H1 (cell line): ENCODE measurements at regions not wholly inside any gene's neighbourhood (a gene's known extent, or its start where the extent isn't known, plus 50 kb on each side); places are given as distances from the start of the nearest gene placed in this dataset.

Experiments used
- GTF2F1 ChIP-seq: IDR thresholded peaks from 2 replicates; pipeline ENCODE4 v1.6.1; 2012; ENCODE audit warnings: low read depth, low read length, improper control_type of control experiment, borderline replicate concordance
- HDAC6 ChIP-seq: IDR thresholded peaks from one replicate; pipeline ENCODE4 v1.7.1; 2012; ENCODE audit warnings: low read depth, mild to moderate bottlenecking, inconsistent platforms, low read length, moderate library complexity
- MAX ChIP-seq: IDR thresholded peaks from 2 replicates; pipeline ENCODE4 v1.6.1; 2012; ENCODE audit warnings: inconsistent platforms
- RBBP5 ChIP-seq: IDR thresholded peaks from 2 replicates; pipeline ENCODE4 v1.7.1; 2012; ENCODE audit warnings: low read depth, mild to moderate bottlenecking, inconsistent platforms, low read length, moderate library complexity, borderline replicate concordance
- SUZ12 ChIP-seq: fragments of 200-600 bp; sonication (generic); IDR thresholded peaks from 2 replicates; pipeline ENCODE4 v1.6.1; 2012; ENCODE audit warnings: mild to moderate bottlenecking, inconsistent platforms, low read length, moderate library complexity, mixed read lengths
- TEAD4 ChIP-seq: IDR thresholded peaks from 2 replicates; pipeline ENCODE4 v1.6.1; 2012; ENCODE audit warnings: low read depth, low read length, inconsistent platforms, mixed read lengths
- TF ChIP-seq, protein P1 (sequence below): fragments of 300-600 bp; sonication (generic); IDR thresholded peaks from 2 replicates; pipeline ENCODE4 v1.7.1; 2012; ENCODE audit warnings: low read length, moderate library complexity, mild to moderate bottlenecking, inconsistent platforms; ENCODE audit not compliant: insufficient replicate concordance

GRCh38 chr1:219788091-219788490, 140.3 kb downstream of the SLC30A10 start (continued):
- TF ChIP-seq, protein P1, sequence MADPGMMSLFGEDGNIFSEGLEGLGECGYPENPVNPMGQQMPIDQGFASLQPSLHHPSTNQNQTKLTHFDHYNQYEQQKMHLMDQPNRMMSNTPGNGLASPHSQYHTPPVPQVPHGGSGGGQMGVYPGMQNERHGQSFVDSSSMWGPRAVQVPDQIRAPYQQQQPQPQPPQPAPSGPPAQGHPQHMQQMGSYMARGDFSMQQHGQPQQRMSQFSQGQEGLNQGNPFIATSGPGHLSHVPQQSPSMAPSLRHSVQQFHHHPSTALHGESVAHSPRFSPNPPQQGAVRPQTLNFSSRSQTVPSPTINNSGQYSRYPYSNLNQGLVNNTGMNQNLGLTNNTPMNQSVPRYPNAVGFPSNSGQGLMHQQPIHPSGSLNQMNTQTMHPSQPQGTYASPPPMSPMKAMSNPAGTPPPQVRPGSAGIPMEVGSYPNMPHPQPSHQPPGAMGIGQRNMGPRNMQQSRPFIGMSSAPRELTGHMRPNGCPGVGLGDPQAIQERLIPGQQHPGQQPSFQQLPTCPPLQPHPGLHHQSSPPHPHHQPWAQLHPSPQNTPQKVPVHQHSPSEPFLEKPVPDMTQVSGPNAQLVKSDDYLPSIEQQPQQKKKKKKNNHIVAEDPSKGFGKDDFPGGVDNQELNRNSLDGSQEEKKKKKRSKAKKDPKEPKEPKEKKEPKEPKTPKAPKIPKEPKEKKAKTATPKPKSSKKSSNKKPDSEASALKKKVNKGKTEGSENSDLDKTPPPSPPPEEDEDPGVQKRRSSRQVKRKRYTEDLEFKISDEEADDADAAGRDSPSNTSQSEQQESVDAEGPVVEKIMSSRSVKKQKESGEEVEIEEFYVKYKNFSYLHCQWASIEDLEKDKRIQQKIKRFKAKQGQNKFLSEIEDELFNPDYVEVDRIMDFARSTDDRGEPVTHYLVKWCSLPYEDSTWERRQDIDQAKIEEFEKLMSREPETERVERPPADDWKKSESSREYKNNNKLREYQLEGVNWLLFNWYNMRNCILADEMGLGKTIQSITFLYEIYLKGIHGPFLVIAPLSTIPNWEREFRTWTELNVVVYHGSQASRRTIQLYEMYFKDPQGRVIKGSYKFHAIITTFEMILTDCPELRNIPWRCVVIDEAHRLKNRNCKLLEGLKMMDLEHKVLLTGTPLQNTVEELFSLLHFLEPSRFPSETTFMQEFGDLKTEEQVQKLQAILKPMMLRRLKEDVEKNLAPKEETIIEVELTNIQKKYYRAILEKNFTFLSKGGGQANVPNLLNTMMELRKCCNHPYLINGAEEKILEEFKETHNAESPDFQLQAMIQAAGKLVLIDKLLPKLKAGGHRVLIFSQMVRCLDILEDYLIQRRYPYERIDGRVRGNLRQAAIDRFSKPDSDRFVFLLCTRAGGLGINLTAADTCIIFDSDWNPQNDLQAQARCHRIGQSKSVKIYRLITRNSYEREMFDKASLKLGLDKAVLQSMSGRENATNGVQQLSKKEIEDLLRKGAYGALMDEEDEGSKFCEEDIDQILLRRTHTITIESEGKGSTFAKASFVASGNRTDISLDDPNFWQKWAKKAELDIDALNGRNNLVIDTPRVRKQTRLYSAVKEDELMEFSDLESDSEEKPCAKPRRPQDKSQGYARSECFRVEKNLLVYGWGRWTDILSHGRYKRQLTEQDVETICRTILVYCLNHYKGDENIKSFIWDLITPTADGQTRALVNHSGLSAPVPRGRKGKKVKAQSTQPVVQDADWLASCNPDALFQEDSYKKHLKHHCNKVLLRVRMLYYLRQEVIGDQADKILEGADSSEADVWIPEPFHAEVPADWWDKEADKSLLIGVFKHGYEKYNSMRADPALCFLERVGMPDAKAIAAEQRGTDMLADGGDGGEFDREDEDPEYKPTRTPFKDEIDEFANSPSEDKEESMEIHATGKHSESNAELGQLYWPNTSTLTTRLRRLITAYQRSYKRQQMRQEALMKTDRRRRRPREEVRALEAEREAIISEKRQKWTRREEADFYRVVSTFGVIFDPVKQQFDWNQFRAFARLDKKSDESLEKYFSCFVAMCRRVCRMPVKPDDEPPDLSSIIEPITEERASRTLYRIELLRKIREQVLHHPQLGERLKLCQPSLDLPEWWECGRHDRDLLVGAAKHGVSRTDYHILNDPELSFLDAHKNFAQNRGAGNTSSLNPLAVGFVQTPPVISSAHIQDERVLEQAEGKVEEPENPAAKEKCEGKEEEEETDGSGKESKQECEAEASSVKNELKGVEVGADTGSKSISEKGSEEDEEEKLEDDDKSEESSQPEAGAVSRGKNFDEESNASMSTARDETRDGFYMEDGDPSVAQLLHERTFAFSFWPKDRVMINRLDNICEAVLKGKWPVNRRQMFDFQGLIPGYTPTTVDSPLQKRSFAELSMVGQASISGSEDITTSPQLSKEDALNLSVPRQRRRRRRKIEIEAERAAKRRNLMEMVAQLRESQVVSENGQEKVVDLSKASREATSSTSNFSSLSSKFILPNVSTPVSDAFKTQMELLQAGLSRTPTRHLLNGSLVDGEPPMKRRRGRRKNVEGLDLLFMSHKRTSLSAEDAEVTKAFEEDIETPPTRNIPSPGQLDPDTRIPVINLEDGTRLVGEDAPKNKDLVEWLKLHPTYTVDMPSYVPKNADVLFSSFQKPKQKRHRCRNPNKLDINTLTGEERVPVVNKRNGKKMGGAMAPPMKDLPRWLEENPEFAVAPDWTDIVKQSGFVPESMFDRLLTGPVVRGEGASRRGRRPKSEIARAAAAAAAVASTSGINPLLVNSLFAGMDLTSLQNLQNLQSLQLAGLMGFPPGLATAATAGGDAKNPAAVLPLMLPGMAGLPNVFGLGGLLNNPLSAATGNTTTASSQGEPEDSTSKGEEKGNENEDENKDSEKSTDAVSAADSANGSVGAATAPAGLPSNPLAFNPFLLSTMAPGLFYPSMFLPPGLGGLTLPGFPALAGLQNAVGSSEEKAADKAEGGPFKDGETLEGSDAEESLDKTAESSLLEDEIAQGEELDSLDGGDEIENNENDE, result no peak
- no peak for TF ChIP-seq MAX
- TF ChIP-seq RBBP5, result no peak
- TF ChIP-seq TEAD4, result no peak
- TF ChIP-seq SUZ12, result no peak
- no peak for TF ChIP-seq GTF2F1
- TF ChIP-seq HDAC6, result no peak
